SU-DHL-6 (cell line): ENCODE measurements at regions not wholly inside any gene's neighbourhood (a gene's known extent, or its start where the extent isn't known, plus 50 kb on each side); places are given as distances from the start of the nearest gene placed in this dataset.

Experiments
- H2AFZ ChIP-seq: fragments of 200-600 bp; sonication (generic); 2 replicates; pipeline ENCODE4 v1.6.1; 2014; ENCODE audit warnings: low read depth, mild to moderate bottlenecking, moderate library complexity, mixed read lengths, antibody characterized with exemption, low read length; ENCODE audit not compliant: severe bottlenecking
- H3F3A ChIP-seq: fragments of 200-600 bp; shearing (Covaris generic); 2 replicates; pipeline ENCODE4 v1.6.0; 2016; ENCODE audit warnings: antibody characterized with exemption, mild to moderate bottlenecking; ENCODE audit not compliant: insufficient read depth
- H3K27ac ChIP-seq: fragments of 200-600 bp; sonication (generic); 2 replicates; pipeline ENCODE4 v1.5.1; 2016; ENCODE audit warnings: low read depth, mild to moderate bottlenecking, low read length, moderate library complexity, mixed read lengths
- H3K27me3 ChIP-seq: fragments of 200-600 bp; sonication (generic), shearing (Covaris generic); 2 replicates; pipeline ENCODE4 v1.6.0; 2014; ENCODE audit warnings: mild to moderate bottlenecking, low read length
- H3K36me3 ChIP-seq: fragments of 200-600 bp; sonication (generic); 2 replicates; pipeline ENCODE4 v1.6.1; 2014; ENCODE audit warnings: mild to moderate bottlenecking, low read length, mixed read lengths
- H3K4me2 ChIP-seq: fragments of 300-600, 200-600 bp; shearing (Covaris generic), sonication (generic); 2 replicates; pipeline ENCODE4 v1.6.0; 2014; ENCODE audit warnings: low read length, low read depth, mild to moderate bottlenecking; ENCODE audit not compliant: poor library complexity, severe bottlenecking
- H3K4me3 ChIP-seq: fragments of 200-600 bp; sonication (generic); 2 replicates; pipeline ENCODE4 v1.5.1; 2014; ENCODE audit warnings: antibody characterized with exemption, low read length, mild to moderate bottlenecking, mixed read lengths; ENCODE audit not compliant: insufficient read depth, poor library complexity, severe bottlenecking
- H3K79me2 ChIP-seq: fragments of 200-600 bp; sonication (generic); 2 replicates; pipeline ENCODE4 v1.6.1; 2014; ENCODE audit warnings: mild to moderate bottlenecking, low read length, moderate library complexity; ENCODE audit not compliant: insufficient read depth
- H3K9ac ChIP-seq: fragments of 200-600 bp; sonication (generic); 2 replicates; pipeline ENCODE4 v1.7.0; 2014; ENCODE audit warnings: mild to moderate bottlenecking, low read length
- H3K9me2 ChIP-seq: fragments of 200-600 bp; sonication (generic); replicated peaks from 2 replicates; pipeline ENCODE4 v1.6.1; 2014; ENCODE audit warnings: low read length; ENCODE audit not compliant: insufficient read depth
- H3K9me3 ChIP-seq: fragments of 200-600 bp; sonication (generic); 2 replicates; pipeline ENCODE4 v1.6.1; 2014; ENCODE audit warnings: low read length, mixed read lengths; ENCODE audit not compliant: insufficient read depth
- H4K20me1 ChIP-seq: fragments of 200-600 bp; sonication (generic); 2 replicates; pipeline ENCODE4 v1.6.1; 2014; ENCODE audit warnings: low read depth, mild to moderate bottlenecking, antibody characterized with exemption, low read length, moderate library complexity, mixed read lengths
- EZH2phosphoT487 ChIP-seq: fragments of 200-600 bp; sonication (generic), shearing (Covaris generic); conservative IDR thresholded peaks from 2 replicates; pipeline ENCODE4 v1.6.1; 2018; ENCODE audit warnings: mild to moderate bottlenecking, antibody characterized with exemption, low read length, moderate library complexity, mixed read lengths
- TF ChIP-seq, protein P1 (sequence below): fragments of 200-600 bp; sonication (generic); IDR thresholded peaks from one replicate; pipeline ENCODE4 v1.5.1; 2017; ENCODE audit warnings: antibody characterized with exemption, mild to moderate bottlenecking, low read length, moderate library complexity; ENCODE audit not compliant: insufficient read depth, poor library complexity, severe bottlenecking

GRCh38 chr12:38053655-38054464, 262.7 kb upstream of the ALG10B start:
- H3K9me2 ChIP-seq = no peaks in the 10 kb centered on the region
- H3K27ac ChIP-seq = no peak overlapping the region
- H3K4me3 ChIP-seq = no peak overlapping the region
- H3K4me2 ChIP-seq = no peak overlapping the region
- TF ChIP-seq, protein P1, sequence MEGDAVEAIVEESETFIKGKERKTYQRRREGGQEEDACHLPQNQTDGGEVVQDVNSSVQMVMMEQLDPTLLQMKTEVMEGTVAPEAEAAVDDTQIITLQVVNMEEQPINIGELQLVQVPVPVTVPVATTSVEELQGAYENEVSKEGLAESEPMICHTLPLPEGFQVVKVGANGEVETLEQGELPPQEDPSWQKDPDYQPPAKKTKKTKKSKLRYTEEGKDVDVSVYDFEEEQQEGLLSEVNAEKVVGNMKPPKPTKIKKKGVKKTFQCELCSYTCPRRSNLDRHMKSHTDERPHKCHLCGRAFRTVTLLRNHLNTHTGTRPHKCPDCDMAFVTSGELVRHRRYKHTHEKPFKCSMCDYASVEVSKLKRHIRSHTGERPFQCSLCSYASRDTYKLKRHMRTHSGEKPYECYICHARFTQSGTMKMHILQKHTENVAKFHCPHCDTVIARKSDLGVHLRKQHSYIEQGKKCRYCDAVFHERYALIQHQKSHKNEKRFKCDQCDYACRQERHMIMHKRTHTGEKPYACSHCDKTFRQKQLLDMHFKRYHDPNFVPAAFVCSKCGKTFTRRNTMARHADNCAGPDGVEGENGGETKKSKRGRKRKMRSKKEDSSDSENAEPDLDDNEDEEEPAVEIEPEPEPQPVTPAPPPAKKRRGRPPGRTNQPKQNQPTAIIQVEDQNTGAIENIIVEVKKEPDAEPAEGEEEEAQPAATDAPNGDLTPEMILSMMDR = no peak
- TF ChIP-seq EZH2phosphoT487 = no peak
- H3F3A ChIP-seq = no peaks in the 10 kb centered on the region
- H3K9ac ChIP-seq = no peak overlapping the region
- no peaks in the 10 kb centered on the region for H3K27me3 ChIP-seq
- H3K79me2 ChIP-seq = no peaks in the 10 kb centered on the region
- no peak overlapping the region for H2AFZ ChIP-seq
- H4K20me1 ChIP-seq = no peaks in the 10 kb centered on the region
- no peaks in the 10 kb centered on the region for H3K9me3 ChIP-seq
- no peaks in the 10 kb centered on the region for H3K36me3 ChIP-seq

DNA sequence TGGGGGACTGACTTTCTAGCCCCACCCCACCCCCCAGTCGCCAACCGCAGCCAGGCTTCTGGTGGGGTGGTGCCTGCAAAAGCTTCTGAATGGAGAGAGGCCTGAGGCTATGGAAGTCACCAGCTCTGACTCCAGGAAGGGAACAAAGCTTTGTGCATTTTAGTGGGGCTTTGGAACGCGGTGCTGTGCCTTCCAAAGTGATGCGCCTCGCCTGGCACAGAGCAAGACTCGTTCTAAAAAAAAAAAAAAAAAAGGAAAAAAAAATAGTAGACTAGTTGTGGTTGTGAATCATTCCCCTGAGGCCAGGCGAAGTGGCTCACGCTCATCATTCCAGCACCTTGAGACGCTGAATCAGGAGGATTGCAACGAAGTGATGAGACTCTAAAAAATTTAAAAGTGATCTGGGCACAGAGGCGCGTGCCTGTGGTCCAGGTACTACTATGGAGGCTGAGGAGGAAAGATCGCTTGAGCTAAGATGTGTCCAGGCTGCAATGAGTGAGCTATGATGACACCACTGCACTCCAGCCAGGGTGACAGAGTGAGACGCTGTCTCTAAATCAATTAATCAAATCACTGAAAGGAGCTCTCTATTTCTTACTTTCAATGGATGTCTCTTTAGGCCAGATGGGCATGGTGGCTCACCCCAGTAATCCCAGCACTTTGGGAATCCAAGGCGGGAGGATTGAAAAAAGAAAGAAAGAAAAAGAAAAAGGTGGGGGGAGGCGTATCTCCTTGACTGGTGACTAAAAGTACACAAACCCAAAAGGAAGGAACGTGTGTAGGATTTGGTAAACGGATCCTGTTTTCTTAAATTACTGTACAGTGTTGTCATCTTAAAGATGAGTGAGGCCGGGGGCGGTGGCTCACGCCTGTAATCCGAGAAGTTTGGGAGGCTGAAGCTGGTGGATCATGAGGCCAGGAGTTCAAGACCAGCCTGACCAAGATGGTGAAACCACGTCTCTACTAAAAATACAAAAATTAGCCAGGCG, 259.6 kb upstream of the ALG10B start:
- Histone ChIP-seq H3K4me3 (no peak overlapping the region), H3K27me3 (no peaks in the 10 kb centered on the region), H3F3A (no peaks in the 10 kb centered on the region), H4K20me1 (no peaks in the 10 kb centered on the region), H3K9me3 (no peaks in the 10 kb centered on the region), H2AFZ (no peak overlapping the region), H3K9ac (no peak overlapping the region), H3K9me2 (no peaks in the 10 kb centered on the region), H3K79me2 (no peaks in the 10 kb centered on the region), H3K4me2 (no peak overlapping the region), H3K27ac (no peak overlapping the region), H3K36me3 (no peaks in the 10 kb centered on the region)
- TF ChIP-seq, protein P1 = no peak
- no peak for TF ChIP-seq EZH2phosphoT487

DNA sequence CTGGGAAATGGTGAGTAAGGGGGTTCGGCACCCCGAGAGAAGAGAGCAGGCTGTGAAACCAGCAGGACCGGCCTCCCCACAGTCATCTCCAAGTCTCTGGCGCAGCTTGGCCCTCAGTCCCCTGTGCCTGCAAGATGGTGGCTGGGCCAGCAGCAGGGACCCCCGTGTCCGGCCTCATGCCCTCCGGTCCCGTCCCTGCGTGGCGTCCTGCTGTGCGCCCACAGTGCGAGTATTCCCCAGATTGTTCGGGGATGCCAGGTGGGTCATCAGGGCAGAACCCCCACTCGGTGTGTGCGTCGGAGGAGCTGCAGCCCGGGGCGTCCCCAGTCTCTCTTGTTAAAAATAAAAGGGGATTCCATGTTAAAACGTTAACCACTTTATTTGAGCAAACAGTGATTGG, 216.9 kb upstream of the ALG10B start:
- Histone ChIP-seq H4K20me1 (no peaks in the 10 kb centered on the region), H3K4me3 (no peak overlapping the region), H3K4me2 (no peak overlapping the region), H3K9me2 (no peaks in the 10 kb centered on the region), H3K27me3 (no peaks in the 10 kb centered on the region), H2AFZ (no peak overlapping the region), H3K27ac (no peak overlapping the region), H3K79me2 (no peaks in the 10 kb centered on the region), H3K9me3 (no peaks in the 10 kb centered on the region), H3F3A (no peaks in the 10 kb centered on the region), H3K9ac (no peak overlapping the region), H3K36me3 (no peaks in the 10 kb centered on the region)
- no peak for TF ChIP-seq EZH2phosphoT487
- TF ChIP-seq, protein P1 = no peak
